Tibial artery (tissue), 4 donors: ENCODE measurements at regions not wholly inside any gene's neighbourhood (a gene's known extent, or its start where the extent isn't known, plus 50 kb on each side); places are given as distances from the start of the nearest gene placed in this dataset.

ENCODE experiments used
- DNase-seq, 2 donors: peaks; one replicate each; pipeline ENCODE4 v3.0.0-alpha.2; 2019
- H3K27ac ChIP-seq, 2 donors: fragments of 200-600 bp; sonication (generic) in 1 of 2; 1 replicate in 1 of 2; 2 replicates in 1 of 2; pipeline ENCODE4 v1.5.1; 2018 to 2019; ENCODE audit warnings: mild to moderate bottlenecking in 1 of 2
- H3K27me3 ChIP-seq, 2 donors: fragments of 200-600 bp; sonication (generic) in 1 of 2; one replicate each; pipeline versions ENCODE4 v1.5.1 to v1.6.0; 2016 to 2019
- H3K36me3 ChIP-seq, 3 donors: fragments of 200-600 bp; sonication (generic) in 2 of 3; one replicate each; pipeline ENCODE4 v1.5.1; 2016 to 2019; ENCODE audit warnings: mild to moderate bottlenecking in 2 of 3
- H3K4me1 ChIP-seq, 4 donors: fragments of 200-600 bp; sonication (generic) in 2 of 4; 1 replicate in 3 of 4; 2 replicates in 1 of 4; pipeline ENCODE4 v1.5.1; 2016 to 2019
- H3K4me3 ChIP-seq, 2 donors: fragments of 200-600 bp; sonication (generic) in 1 of 2; 1 replicate in 1 of 2; 2 replicates in 1 of 2; pipeline ENCODE4 v1.5.1; 2018 to 2019; ENCODE audit warnings: mild to moderate bottlenecking in 2 of 2
- H3K9me3 ChIP-seq, 3 donors: fragments of 200-600 bp; sonication (generic) in 1 of 3; one replicate each; pipeline ENCODE4 v1.5.1; 2016 to 2019
- CTCF ChIP-seq, 2 experiments: fragments of 200-600 bp in 1 of 2; fragments of 450-650 bp in 1 of 2; IDR thresholded peaks; one replicate each; pipeline ENCODE4 v1.5.1; 2017 to 2019; ENCODE audit warnings: antibody characterized with exemption in 2 of 2, mild to moderate bottlenecking in 1 of 2, moderate library complexity in 1 of 2
- intact Hi-C: fragments of 100-400 bp; cut with DNase I; formaldehyde crosslinking; loops from one replicate; pipeline ENCODE4 v1.15.0; 2023; ENCODE audit warnings: low total_unique reads

DNA sequence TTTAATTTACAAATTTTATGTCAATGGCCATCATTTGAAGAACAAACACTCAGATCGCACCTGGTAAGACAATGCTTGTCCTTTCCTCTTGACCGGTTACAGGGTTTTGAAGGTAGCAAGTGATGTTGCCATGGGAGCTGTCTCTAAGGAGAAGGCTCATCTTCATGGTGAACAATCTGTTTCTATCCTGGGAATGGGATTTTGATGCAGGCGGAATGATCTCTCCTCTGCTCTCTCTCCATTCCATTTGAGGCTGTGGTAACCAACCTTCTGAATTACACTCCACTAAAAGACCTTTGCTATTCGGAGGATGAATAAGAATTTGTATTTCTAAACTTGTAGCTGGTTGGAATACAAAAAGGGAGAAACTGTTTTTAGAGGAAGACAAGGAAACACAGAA, 57.9 kb upstream of the SLC5A9 start:
- TF ChIP-seq CTCF (IDR thresholded peaks at IDR 0.05) = no peak
- no peak for DNase-seq
- no peaks in the 10 kb centered on the region for H3K27me3 ChIP-seq
- H3K9me3 ChIP-seq = peaks cover 0 to 4% (median 0%) of the 10 kb centered on the region in 3 donors
- no peaks in the 10 kb centered on the region for H3K4me1 ChIP-seq
- intact Hi-C loops = no loop called here
- no peaks in the 10 kb centered on the region for H3K36me3 ChIP-seq
- H3K4me3 ChIP-seq = no peak overlapping the region
- H3K27ac ChIP-seq = no peak overlapping the region

GRCh38 chr1:48160486-48161132, 61.9 kb upstream of the SLC5A9 start:
- Histone ChIP-seq H3K9me3 (no peaks in the 10 kb centered on the region), H3K36me3 (no peaks in the 10 kb centered on the region), H3K27me3 (no peaks in the 10 kb centered on the region), H3K4me1 (no peaks in the 10 kb centered on the region), H3K27ac (no peak overlapping the region), H3K4me3 (no peak overlapping the region)
- no peak for DNase-seq
- no peak for TF ChIP-seq CTCF (IDR thresholded peaks at IDR 0.05)
- intact Hi-C loops = no loop called here

DNA sequence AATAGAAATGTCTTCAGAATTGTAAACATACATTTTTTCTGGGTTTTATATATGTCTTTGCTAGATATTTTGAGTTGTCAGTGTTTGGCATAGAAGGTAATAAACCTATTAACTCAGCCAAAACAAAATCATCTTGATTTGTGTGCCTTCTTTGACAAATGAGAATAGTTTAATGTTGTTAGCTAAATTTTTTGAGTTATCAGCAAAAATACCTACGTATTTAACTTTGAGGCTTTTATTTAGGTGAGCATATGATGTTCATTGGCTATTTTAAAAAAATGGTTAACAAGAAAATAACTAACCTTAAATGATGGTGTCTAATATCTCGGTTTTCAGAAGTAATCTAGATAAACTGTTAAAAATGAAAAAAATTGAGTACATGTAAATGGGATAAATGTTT, 83.2 kb upstream of the SLC5A9 start:
- Histone ChIP-seq H3K36me3 (peaks cover 0 to 6% (median 0%) of the 10 kb centered on the region in 3 donors), H3K4me3 (no peak overlapping the region), H3K27ac (no peak overlapping the region), H3K9me3 (peaks cover 0 to 9% (median 8%) of the 10 kb centered on the region in 3 donors), H3K4me1 (no peaks in the 10 kb centered on the region), H3K27me3 (no peaks in the 10 kb centered on the region)
- intact Hi-C loops = no loop called here
- no peak for TF ChIP-seq CTCF (IDR thresholded peaks at IDR 0.05)
- no peak for DNase-seq

- Histone ChIP-seq H3K4me3 (no peak overlapping the region), H3K36me3 (no peaks in the 10 kb centered on the region), H3K9me3 (no peaks in the 10 kb centered on the region), H3K27me3 (no peaks in the 10 kb centered on the region), H3K27ac (no peak overlapping the region), H3K4me1 (no peaks in the 10 kb centered on the region)
- DNase-seq = no peak
- no peak for TF ChIP-seq CTCF (IDR thresholded peaks at IDR 0.05)
- intact Hi-C loops = no loop called here
Observed at GRCh38 chr1:48127735-48128685, 94.5 kb upstream of the SLC5A9 start.

DNA sequence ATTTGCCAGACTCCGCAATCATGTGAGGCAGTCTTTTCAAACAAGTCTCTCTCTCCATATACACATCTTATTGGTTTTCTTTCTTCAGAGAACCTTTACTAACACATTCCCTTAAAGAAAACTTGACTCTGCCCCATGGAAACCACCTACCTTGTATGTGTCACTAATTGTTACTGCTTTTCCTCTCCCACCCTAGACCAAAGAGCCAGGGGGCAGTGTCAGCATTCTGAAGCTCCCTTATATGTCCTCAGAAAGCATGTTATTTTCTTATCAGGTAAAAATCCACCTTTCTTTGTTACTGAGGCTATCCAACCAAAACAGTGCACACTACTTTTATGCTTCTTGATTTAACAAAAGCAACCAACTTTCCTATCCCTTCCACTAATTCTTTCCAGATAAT, 98.9 kb upstream of the SLC5A9 start:
- Histone ChIP-seq H3K4me1 (no peaks in the 10 kb centered on the region), H3K27me3 (no peaks in the 10 kb centered on the region), H3K4me3 (no peak overlapping the region), H3K36me3 (no peaks in the 10 kb centered on the region), H3K9me3 (no peaks in the 10 kb centered on the region), H3K27ac (no peak overlapping the region)
- intact Hi-C loops = no loop called here
- no peak for DNase-seq
- TF ChIP-seq CTCF (IDR thresholded peaks at IDR 0.05) = no peak
